ENCODE measurements at regions not wholly inside any gene's neighbourhood (a gene's known extent, or its start where the extent isn't known, plus 50 kb on each side); places are given as distances from the start of the nearest gene placed in this dataset.
"Not testable (repeated sequence)": the region's sequence is repeated elsewhere in the genome, so short reads cannot be mapped to it uniquely, and the experiment has no call there.

DNA sequence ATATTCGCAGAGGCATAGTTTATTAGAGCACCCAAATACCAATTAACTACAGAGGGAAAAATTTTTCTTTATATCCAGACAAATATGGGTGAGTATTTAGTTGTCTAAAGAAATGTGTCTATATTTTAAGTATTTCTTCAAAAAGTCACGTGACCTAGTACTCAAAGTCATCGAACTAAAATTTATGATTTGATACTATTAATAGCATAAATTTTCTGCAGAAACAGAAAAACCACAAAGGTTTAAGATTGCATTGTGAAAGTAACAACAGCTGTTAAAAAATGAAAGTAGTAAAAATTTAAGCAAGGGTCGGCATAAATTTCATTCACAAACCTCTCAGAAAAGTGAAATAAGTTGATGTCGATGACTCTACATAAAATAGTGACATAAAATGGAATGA, 323.9 kb upstream of the RORB start:
- TF ChIP-seq, protein P1, sequence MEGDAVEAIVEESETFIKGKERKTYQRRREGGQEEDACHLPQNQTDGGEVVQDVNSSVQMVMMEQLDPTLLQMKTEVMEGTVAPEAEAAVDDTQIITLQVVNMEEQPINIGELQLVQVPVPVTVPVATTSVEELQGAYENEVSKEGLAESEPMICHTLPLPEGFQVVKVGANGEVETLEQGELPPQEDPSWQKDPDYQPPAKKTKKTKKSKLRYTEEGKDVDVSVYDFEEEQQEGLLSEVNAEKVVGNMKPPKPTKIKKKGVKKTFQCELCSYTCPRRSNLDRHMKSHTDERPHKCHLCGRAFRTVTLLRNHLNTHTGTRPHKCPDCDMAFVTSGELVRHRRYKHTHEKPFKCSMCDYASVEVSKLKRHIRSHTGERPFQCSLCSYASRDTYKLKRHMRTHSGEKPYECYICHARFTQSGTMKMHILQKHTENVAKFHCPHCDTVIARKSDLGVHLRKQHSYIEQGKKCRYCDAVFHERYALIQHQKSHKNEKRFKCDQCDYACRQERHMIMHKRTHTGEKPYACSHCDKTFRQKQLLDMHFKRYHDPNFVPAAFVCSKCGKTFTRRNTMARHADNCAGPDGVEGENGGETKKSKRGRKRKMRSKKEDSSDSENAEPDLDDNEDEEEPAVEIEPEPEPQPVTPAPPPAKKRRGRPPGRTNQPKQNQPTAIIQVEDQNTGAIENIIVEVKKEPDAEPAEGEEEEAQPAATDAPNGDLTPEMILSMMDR (IDR thresholded peaks at IDR 0.05), result no peak
- ATAC-seq (no peak), DNase-seq (no peak)
- no peak overlapping the region for H3K4me3 ChIP-seq
- H3K27me3 ChIP-seq, result no peaks in the 10 kb centered on the region
- no peak overlapping the region for H3K27ac ChIP-seq
- H3K4me1 ChIP-seq, result no peaks in the 10 kb centered on the region
- H3K9me3 ChIP-seq, result peaks cover 0 to 2% of the 10 kb centered on the region in 2 donors
- no peaks in the 10 kb centered on the region for H3K36me3 ChIP-seq
- intact Hi-C loops (cut with DNase I), result no loop called here

DNA sequence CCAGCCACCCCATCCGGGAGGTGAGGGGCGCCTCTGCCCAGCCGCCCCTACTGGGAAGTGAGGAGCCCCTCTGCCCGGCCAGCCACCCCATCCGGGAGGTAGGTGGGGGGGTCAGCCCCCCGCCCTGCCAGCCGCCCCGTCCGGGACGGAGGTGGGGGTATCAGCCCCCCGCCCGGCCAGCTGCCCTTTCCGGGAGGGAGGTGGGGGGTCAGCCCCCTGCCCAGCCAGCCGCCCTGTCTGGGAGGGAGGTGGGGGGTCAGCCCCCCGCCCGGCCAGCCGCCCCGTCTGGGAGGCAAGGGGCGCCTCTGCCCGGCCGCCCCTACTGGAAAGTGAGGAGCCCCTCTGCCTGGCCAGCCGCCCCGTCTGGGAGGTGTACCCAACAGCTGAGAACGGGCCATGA, 299.4 kb upstream of the RORB start:
- DNase-seq, result not testable (repeated sequence)

DNA sequence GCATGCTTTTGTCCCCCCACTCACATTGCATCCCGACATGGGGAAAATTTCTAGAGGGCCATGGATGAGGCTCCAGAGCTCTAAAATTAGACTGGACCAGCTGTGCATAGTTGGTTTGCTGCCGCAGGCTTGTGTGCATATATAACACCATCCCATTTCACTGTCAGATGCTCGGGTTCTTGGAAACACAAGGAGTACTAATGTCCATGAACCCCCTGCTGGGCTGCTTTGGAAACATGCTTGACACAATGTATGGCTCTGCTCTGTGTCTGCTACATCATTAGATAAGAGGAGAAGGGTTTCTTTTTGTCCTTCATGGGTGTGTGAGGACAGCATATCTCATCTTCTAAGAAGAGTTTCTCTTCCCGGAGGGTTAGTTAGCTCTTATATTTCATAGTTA, 292.1 kb upstream of the RORB start:
- H3K36me3 ChIP-seq, result no peaks in the 10 kb centered on the region
- no peak overlapping the region for H3K4me3 ChIP-seq

More for the DNA sequence above, 299.4 kb upstream of the RORB start:
- H3K4me3 ChIP-seq; intact Hi-C loops (cut with DNase I); H3K27ac ChIP-seq; H3K4me1 ChIP-seq; ATAC-seq; H3K9me3 ChIP-seq; H3K27me3 ChIP-seq; H3K36me3 ChIP-seq: not testable (repeated sequence)

DNA sequence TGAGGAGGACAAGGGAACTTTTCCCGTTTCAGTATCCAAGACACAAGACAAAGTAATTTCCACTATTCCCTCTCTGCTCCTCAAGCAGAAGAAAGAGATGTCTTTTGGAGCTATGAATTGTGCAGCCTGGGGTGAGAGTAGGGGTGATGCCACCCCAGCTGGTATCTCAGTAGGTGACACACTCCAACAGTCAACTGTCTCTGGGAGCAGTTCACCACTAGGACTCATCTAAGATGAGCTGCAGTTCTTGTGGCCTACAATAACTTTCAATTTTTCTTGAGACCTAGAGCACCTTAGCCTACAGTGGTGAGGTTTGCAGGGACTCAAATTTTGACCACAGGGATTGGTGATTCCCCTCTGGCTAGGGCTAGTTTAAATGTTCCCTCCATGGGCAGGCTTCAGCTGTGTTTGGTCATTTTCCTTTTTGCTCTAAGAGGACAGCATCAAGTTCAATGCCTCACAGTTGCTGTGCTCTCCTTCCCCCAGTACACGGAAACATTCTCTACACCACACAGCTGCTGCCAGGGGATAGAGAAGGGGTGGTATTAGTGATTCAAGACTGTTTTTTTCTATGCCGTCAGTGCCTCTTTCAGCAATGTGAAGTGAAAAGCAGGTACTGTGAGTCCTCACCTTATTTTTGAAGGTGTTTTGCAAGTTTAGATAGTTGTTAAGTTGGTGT, 278.6 kb upstream of the RORB start:
- Histone ChIP-seq H3K27ac (no peak overlapping the region), H3K4me3 (no peak overlapping the region), H3K4me1 (no peaks in the 10 kb centered on the region), H3K27me3 (no peaks in the 10 kb centered on the region), H3K36me3 (no peaks in the 10 kb centered on the region), H3K9me3 (peaks cover 0 to 1% of the 10 kb centered on the region in 2 donors)
- intact Hi-C loops (cut with DNase I), result no loop called here
- ATAC-seq (no peak), DNase-seq (no peak)
- TF ChIP-seq, protein P1 (IDR thresholded peaks at IDR 0.05), result no peak

More for the DNA sequence above, 292.1 kb upstream of the RORB start:
- TF ChIP-seq, protein P1 (IDR thresholded peaks at IDR 0.05), result no peak
- intact Hi-C loops (cut with DNase I), result no loop called here
- DNase-seq (no peak), ATAC-seq (no peak)
- no peaks in the 10 kb centered on the region for H3K27me3 ChIP-seq
- H3K27ac ChIP-seq, result no peak overlapping the region
- no peaks in the 10 kb centered on the region for H3K4me1 ChIP-seq
- H3K9me3 ChIP-seq, result no peaks in the 10 kb centered on the region

DNA sequence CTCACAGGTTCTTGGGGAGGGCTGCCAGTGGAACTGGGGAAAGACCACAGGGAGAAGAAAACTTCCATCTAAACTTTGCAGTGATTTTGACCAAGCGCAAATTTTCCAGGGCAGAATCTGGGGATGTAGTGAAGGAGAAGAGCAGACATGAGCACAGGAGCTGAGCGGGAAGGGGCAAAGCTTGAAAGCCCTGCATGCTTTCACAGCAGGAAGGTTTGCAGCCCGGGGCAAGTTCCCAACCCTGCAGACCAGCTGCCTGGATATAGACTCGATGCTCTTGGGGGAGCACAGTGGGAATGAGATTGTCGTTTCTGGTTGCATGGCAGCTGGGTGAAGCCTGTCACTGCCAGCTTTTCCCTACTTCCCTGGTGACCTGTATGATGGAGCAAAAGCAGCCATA, 276.8 kb upstream of the RORB start:
- TF ChIP-seq, protein P1 (IDR thresholded peaks at IDR 0.05), result no peak
- Histone ChIP-seq H3K4me3 (no peak overlapping the region), H3K4me1 (no peaks in the 10 kb centered on the region), H3K27ac (no peak overlapping the region), H3K9me3 (peaks cover 0 to 4% of the 10 kb centered on the region in 2 donors), H3K36me3 (no peaks in the 10 kb centered on the region), H3K27me3 (no peaks in the 10 kb centered on the region)
- ATAC-seq (no peak), DNase-seq (no peak)
- intact Hi-C loops (cut with DNase I), result no loop called here

DNA sequence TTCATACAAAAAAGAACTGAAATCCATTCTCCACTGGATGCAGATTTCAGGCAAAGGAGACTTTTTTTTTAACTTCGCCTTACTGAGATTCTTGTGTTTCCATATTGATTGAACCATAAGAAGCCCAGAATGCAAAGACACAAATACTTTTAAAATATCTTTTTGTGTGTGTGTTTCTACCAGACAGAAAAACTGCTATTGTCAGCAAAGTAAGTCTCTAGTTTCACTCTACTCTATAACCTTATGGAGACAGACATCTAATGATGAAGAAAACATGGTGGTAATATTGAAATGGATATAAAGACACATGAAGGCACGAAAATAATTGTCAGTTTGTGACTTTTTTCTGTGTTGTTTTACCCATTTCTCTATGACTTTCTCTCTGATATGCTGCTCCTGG, 260.3 kb upstream of the RORB start:
- DNase-seq (no peak), ATAC-seq (no peak)
- H3K27me3 ChIP-seq, result no peaks in the 10 kb centered on the region
- no peak overlapping the region for H3K27ac ChIP-seq
- peaks cover 3 to 34% of the 10 kb centered on the region in 2 donors for H3K9me3 ChIP-seq
- TF ChIP-seq, protein P1 (IDR thresholded peaks at IDR 0.05), result no peak
- H3K4me3 ChIP-seq, result no peak overlapping the region
- intact Hi-C loops (cut with DNase I), result no loop called here
- no peaks in the 10 kb centered on the region for H3K36me3 ChIP-seq
- no peaks in the 10 kb centered on the region for H3K4me1 ChIP-seq

Data from left lung (tissue), 4 donors.